ENCODE measurements at regions not wholly inside any gene's neighbourhood (a gene's known extent, or its start where the extent isn't known, plus 50 kb on each side); places are given as distances from the start of the nearest gene placed in this dataset.
"Not testable (repeated sequence)": the region's sequence is repeated elsewhere in the genome, so short reads cannot be mapped to it uniquely, and the experiment has no call there.

DNA sequence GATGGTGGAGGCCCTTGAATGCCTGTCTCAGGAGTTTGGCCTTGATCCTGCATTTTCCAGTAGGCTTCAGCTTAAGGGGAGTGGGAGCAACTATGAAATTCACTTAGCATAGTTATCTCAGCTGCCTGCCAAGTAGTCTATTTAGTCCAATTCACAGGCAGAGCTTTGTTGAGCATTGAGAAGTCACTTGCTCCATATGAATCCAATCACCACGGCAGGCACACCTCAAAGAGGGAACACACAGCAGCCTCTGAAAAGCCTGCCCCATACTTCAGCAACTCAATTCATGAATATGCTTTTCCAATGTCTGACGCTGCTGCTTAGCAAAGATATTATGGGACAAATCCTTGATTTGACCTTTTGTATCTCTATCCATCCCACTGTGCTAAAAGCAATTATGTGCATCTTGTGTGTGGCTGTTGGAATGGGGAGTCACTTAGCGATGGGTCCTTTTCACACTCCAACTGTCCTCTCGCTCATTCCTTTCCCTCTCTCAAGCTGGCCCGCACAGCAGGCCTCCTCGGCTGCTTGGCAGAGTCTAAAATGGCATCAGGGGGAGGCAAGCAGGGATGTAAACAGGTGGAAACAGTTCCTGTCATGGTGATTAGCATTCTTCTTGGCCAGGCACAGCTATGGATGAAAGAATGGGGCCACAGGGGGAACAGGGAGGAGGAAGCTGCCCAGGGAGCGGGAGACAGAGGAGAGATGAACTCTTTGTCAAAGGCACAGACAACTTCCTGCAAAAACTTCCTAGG, 56.0 kb upstream of the LRPPRC start:
- no peaks in the 10 kb centered on the region for H3K4me1 ChIP-seq (ENCODE audit: insufficient read depth, low read length)
- no peak overlapping the region for H3K4me3 ChIP-seq (ENCODE audit: low read depth in 1 of 2, low read length in 2 of 2)
- H3K27me3 ChIP-seq (ENCODE audit: control insufficient read depth in 1 of 2, insufficient read depth in 2 of 2, low read length in 2 of 2): no peaks in the 10 kb centered on the region
- no peaks in the 10 kb centered on the region for H3K36me3 ChIP-seq (ENCODE audit: insufficient read depth, low read length)
- no peaks in the 10 kb centered on the region for H3K9me3 ChIP-seq (ENCODE audit: low read length)
- no peak overlapping the region for H3K27ac ChIP-seq (ENCODE audit: low read depth, low read length)
- no peak overlapping the region for H3K9ac ChIP-seq (ENCODE audit: low read length)

DNA sequence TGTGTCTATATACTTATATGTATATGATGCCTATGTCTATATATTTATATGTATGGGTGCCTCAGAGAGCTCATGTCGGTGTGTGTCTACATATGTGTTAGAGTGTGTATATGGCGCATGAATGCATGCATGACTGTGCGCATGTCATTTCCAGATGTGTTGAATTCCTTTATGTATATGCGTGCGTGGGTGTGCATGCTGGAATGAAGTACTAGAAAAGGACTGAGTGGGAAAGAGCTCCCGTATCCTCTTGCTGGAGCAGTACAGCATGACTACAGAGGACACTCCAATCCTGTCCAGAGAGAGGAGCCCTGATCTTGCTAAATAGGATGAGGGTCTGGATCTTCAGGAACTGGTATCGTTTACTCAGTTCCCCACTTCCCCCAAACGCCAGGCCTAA, 56.8 kb upstream of the LRPPRC start:
- H3K9ac ChIP-seq (ENCODE audit: low read length): no peak overlapping the region
- no peaks in the 10 kb centered on the region for H3K27me3 ChIP-seq (ENCODE audit: control insufficient read depth in 1 of 2, insufficient read depth in 2 of 2, low read length in 2 of 2)
- H3K27ac ChIP-seq (ENCODE audit: low read depth, low read length): no peak overlapping the region
- H3K4me3 ChIP-seq (ENCODE audit: low read depth in 1 of 2, low read length in 2 of 2): no peak overlapping the region
- no peaks in the 10 kb centered on the region for H3K9me3 ChIP-seq (ENCODE audit: low read length)
- no peaks in the 10 kb centered on the region for H3K36me3 ChIP-seq (ENCODE audit: insufficient read depth, low read length)
- no peaks in the 10 kb centered on the region for H3K4me1 ChIP-seq (ENCODE audit: insufficient read depth, low read length)

DNA sequence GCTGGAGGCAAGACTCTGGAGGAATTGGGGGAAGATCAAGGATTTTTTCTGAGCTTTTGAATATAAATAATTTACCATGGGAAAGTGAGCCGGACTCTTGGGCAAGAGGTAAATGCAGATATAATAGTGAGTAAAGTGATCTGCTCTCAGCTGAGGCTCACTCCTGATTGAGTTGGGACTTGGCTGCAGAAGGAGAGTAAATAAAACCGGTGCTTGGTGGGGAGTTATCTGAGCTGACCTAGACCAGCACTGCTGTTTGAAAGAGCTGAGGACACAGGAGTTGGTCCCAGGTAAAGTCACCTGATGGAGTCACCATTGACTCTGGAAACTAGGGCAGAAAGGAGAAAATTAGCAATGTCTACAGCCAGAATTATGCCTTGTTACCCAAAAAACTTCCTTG, 57.3 kb upstream of the LRPPRC start:
- Histone ChIP-seq H3K36me3 (ENCODE audit: insufficient read depth, low read length) (no peaks in the 10 kb centered on the region), H3K4me1 (ENCODE audit: insufficient read depth, low read length) (no peaks in the 10 kb centered on the region), H3K9me3 (ENCODE audit: low read length) (no peaks in the 10 kb centered on the region), H3K27ac (ENCODE audit: low read depth, low read length) (no peak overlapping the region), H3K27me3 (ENCODE audit: control insufficient read depth in 1 of 2, insufficient read depth in 2 of 2, low read length in 2 of 2) (no peaks in the 10 kb centered on the region), H3K9ac (ENCODE audit: low read length) (no peak overlapping the region), H3K4me3 (ENCODE audit: low read depth in 1 of 2, low read length in 2 of 2) (no peak overlapping the region)

DNA sequence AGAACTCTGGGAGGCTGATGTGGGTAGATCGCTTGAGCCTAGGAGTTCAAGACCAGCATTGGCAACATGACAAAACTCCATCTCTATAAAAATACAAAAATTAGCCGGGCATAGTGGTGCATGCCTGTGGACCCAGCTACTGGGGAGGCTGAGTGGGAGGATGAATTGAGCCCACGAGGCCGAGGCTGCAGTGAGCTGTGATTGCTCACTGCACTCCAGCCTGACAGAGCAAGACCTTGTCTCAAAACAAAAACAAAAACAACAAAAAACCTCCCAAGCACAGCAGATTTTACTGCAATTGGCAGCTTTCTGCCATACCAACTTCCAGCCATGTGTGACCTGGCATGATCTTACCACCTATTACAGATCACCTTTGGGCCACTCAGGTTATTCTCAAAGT, 57.7 kb upstream of the LRPPRC start:
- H3K27ac ChIP-seq (ENCODE audit: low read depth, low read length): no peak overlapping the region
- H3K36me3 ChIP-seq (ENCODE audit: insufficient read depth, low read length): no peaks in the 10 kb centered on the region
- H3K9me3 ChIP-seq (ENCODE audit: low read length): no peaks in the 10 kb centered on the region
- no peak overlapping the region for H3K4me3 ChIP-seq (ENCODE audit: low read depth in 1 of 2, low read length in 2 of 2)
- no peak overlapping the region for H3K9ac ChIP-seq (ENCODE audit: low read length)
- no peaks in the 10 kb centered on the region for H3K27me3 ChIP-seq (ENCODE audit: control insufficient read depth in 1 of 2, insufficient read depth in 2 of 2, low read length in 2 of 2)
- no peaks in the 10 kb centered on the region for H3K4me1 ChIP-seq (ENCODE audit: insufficient read depth, low read length)

DNA sequence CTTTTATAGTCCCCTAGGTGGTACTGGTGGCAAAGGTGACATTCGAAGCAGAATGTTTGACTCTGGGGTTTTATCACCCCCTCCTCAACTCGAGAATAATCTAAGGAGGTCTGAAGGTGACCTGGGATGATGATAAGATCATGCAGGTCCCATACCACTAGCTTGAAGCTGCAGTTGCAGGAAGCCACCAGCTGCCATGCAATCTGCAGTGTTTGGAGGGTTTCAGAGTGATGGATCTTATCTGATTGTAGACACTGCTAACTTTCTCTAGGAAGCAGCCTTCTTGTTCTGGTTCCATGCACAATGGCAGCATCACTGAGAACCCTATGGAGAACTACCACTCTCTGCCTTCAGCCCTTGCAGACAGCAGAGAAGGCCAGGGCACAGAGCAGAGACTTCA, 59.4 kb upstream of the LRPPRC start:
- no peaks in the 10 kb centered on the region for H3K27me3 ChIP-seq (ENCODE audit: control insufficient read depth in 1 of 2, insufficient read depth in 2 of 2, low read length in 2 of 2)
- H3K9ac ChIP-seq (ENCODE audit: low read length): no peak overlapping the region
- no peaks in the 10 kb centered on the region for H3K36me3 ChIP-seq (ENCODE audit: insufficient read depth, low read length)
- no peaks in the 10 kb centered on the region for H3K4me1 ChIP-seq (ENCODE audit: insufficient read depth, low read length)
- no peak overlapping the region for H3K27ac ChIP-seq (ENCODE audit: low read depth, low read length)
- H3K4me3 ChIP-seq (ENCODE audit: low read depth in 1 of 2, low read length in 2 of 2): no peak overlapping the region
- H3K9me3 ChIP-seq (ENCODE audit: low read length): no peaks in the 10 kb centered on the region

DNA sequence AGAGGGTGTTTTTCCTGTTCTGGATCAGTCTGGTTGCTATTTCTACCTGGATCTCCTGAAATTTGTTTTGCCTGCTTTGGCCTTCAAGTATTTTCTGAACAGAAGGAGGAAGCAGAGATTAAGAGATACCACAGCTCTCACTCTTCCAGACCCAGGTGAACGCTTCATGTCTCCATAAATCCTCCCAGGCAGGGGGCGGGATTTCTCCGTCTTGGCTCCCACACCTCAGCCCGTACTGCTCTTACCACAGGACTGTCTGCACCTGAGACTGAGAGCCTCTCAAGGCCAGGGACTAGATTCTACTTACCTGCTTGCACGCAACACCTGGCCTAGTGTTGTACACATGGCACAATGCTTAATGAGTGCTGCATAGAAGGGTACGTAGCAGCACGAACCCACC, 59.9 kb upstream of the LRPPRC start:
- H3K4me3 ChIP-seq (ENCODE audit: low read depth in 1 of 2, low read length in 2 of 2): no peak overlapping the region
- H3K36me3 ChIP-seq (ENCODE audit: insufficient read depth, low read length): no peaks in the 10 kb centered on the region
- H3K4me1 ChIP-seq (ENCODE audit: insufficient read depth, low read length): no peaks in the 10 kb centered on the region
- no peak overlapping the region for H3K9ac ChIP-seq (ENCODE audit: low read length)
- H3K27me3 ChIP-seq (ENCODE audit: control insufficient read depth in 1 of 2, insufficient read depth in 2 of 2, low read length in 2 of 2): no peaks in the 10 kb centered on the region
- no peaks in the 10 kb centered on the region for H3K9me3 ChIP-seq (ENCODE audit: low read length)
- H3K27ac ChIP-seq (ENCODE audit: low read depth, low read length): no peak overlapping the region

DNA sequence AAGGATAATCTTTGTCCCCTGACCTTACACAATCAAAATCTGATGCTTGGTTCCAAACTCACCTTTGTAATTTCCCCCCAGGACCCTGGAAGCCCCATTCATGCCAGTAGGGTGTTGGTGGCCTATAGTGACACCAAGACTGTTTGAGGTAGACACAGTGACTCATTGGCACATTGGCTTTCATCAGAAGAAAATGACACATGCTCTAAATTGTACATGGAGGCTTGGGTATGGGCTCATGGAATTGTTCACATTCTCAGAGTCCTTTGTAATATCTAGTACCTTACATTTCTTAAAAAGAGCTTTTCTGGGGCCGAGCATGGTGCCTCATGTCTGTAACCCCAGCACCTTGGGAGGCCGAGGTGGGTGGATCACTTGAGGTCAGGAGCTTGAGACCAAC, 61.2 kb upstream of the LRPPRC start:
- Histone ChIP-seq H3K27ac (ENCODE audit: low read depth, low read length) (no peak overlapping the region), H3K4me1 (ENCODE audit: insufficient read depth, low read length) (no peaks in the 10 kb centered on the region), H3K9ac (ENCODE audit: low read length) (no peak overlapping the region), H3K36me3 (ENCODE audit: insufficient read depth, low read length) (no peaks in the 10 kb centered on the region), H3K27me3 (ENCODE audit: control insufficient read depth in 1 of 2, insufficient read depth in 2 of 2, low read length in 2 of 2) (no peaks in the 10 kb centered on the region), H3K4me3 (ENCODE audit: low read depth in 1 of 2, low read length in 2 of 2) (no peak overlapping the region), H3K9me3 (ENCODE audit: low read length) (no peaks in the 10 kb centered on the region)

DNA sequence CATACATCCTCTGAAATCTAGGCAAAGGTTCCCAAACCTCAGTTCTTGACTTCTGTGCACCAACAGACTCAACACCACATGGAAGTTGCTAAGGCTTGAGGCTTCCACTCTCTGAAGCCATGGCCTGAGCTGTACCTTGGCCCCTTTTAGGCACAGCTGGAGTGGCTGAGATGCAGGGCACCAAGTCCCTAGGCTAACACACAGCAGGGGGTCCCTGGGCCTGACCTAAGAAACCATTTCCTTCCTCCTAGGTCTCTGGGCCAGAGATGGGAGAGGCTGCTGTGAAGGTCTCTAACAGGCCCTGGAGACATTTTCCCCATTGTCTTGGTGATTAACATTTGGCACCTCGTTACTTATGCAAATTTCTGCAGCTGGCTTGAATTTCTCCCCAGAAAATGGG, 64.5 kb upstream of the LRPPRC start:
- H3K27me3 ChIP-seq (ENCODE audit: control insufficient read depth in 1 of 2, insufficient read depth in 2 of 2, low read length in 2 of 2); H3K9me3 ChIP-seq (ENCODE audit: low read length); H3K36me3 ChIP-seq (ENCODE audit: insufficient read depth, low read length): not testable (repeated sequence)

DNA sequence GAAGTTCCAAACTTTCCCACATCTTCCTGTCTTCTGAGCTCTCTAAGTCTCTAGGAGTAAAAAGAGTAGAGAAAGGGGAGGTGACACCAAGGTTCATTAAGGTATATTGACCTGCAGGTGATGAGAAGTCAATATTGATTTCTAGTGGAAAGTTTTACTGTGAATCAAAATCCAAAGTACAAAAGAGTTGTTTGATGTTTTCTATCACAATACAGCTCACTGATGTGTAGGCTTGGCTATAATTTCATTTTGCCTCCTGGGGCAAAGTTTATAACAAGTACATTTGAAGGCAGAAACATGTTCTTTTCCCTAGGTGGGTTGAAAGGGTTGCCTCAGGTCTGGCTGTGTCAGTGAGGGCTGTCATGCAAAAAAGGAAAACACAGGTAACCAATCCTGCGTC, 65.2 kb upstream of the LRPPRC start:
- no peaks in the 10 kb centered on the region for H3K27me3 ChIP-seq (ENCODE audit: control insufficient read depth in 1 of 2, insufficient read depth in 2 of 2, low read length in 2 of 2)
- no peak overlapping the region for H3K27ac ChIP-seq (ENCODE audit: low read depth, low read length)
- H3K4me1 ChIP-seq (ENCODE audit: insufficient read depth, low read length): no peaks in the 10 kb centered on the region
- no peak overlapping the region for H3K9ac ChIP-seq (ENCODE audit: low read length)
- H3K9me3 ChIP-seq (ENCODE audit: low read length): no peaks in the 10 kb centered on the region
- no peaks in the 10 kb centered on the region for H3K36me3 ChIP-seq (ENCODE audit: insufficient read depth, low read length)
- no peak overlapping the region for H3K4me3 ChIP-seq (ENCODE audit: low read depth in 1 of 2, low read length in 2 of 2)

More for the DNA sequence above, 64.5 kb upstream of the LRPPRC start:
- H3K4me3 ChIP-seq (ENCODE audit: low read depth in 1 of 2, low read length in 2 of 2); H3K4me1 ChIP-seq (ENCODE audit: insufficient read depth, low read length); H3K9ac ChIP-seq (ENCODE audit: low read length); H3K27ac ChIP-seq (ENCODE audit: low read depth, low read length): not testable (repeated sequence)

DNA sequence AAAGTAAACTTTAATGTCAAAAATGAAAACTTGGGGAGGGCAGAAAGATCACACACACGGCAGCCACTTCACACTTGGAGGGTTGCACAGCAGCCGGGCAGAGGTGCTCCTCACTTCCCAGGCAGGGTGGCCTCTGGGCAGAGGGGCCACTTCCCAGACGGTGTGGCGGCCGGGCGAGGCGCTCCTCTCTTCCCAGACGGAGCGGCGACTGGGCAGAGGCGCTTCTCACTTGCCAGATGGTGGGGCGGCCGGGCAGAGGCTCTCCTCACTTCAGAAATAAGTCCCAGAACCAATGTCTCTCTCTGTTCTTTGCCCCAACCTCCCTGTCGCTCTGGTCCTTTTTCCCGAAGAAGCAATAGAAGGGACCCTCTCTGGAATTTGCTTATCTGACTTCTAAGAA, 65.7 kb upstream of the LRPPRC start:
- no peaks in the 10 kb centered on the region for H3K27me3 ChIP-seq (ENCODE audit: control insufficient read depth in 1 of 2, insufficient read depth in 2 of 2, low read length in 2 of 2)
- H3K4me3 ChIP-seq (ENCODE audit: low read depth in 1 of 2, low read length in 2 of 2): no peak overlapping the region
- no peak overlapping the region for H3K9ac ChIP-seq (ENCODE audit: low read length)
- no peaks in the 10 kb centered on the region for H3K9me3 ChIP-seq (ENCODE audit: low read length)
- no peaks in the 10 kb centered on the region for H3K36me3 ChIP-seq (ENCODE audit: insufficient read depth, low read length)
- no peaks in the 10 kb centered on the region for H3K4me1 ChIP-seq (ENCODE audit: insufficient read depth, low read length)
- no peak overlapping the region for H3K27ac ChIP-seq (ENCODE audit: low read depth, low read length)

DNA sequence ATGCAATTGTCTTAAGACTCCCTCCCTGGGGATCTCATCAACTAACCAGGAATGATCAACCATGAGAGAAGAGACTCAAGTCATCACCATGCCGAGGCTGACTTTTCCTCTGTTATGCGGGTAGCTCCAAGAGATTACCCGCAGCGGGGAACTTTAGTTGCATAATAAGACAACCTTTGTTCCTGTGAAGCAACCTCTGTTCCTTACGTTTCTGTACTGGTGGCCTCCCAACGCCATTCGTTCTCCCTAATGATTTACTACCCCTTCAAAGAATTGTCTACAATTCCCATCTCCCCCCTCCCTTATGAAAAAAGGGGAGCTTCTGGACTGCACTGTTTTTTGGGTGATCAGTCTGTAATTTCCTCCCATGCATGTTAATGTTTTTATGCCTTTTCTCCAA, 66.1 kb upstream of the LRPPRC start:
- Histone ChIP-seq H3K27ac (ENCODE audit: low read depth, low read length) (no peak overlapping the region), H3K9ac (ENCODE audit: low read length) (no peak overlapping the region), H3K4me3 (ENCODE audit: low read depth in 1 of 2, low read length in 2 of 2) (no peak overlapping the region), H3K9me3 (ENCODE audit: low read length) (no peaks in the 10 kb centered on the region), H3K36me3 (ENCODE audit: insufficient read depth, low read length) (no peaks in the 10 kb centered on the region), H3K4me1 (ENCODE audit: insufficient read depth, low read length) (no peaks in the 10 kb centered on the region), H3K27me3 (ENCODE audit: control insufficient read depth in 1 of 2, insufficient read depth in 2 of 2, low read length in 2 of 2) (no peaks in the 10 kb centered on the region)

DNA sequence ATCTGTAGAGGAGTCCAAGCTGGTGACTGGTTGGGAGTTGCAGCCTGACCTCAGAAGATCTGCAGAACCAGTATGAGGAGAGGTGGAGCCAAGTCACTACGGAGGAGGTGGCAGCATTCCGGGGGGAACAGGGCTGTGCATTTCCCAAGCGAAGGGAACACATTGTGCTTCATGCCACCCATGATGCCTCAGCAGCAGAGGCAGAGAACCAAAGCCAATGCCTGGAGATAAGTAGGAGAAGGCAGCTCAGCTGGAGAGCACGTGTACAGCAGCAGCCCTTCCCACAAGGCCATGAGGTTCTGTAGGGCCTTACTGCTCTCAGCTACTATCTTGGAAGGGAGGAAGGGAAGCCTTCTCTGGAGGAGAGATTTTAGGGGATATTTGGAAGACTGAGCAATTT, 67.2 kb upstream of the LRPPRC start:
- Histone ChIP-seq H3K4me1 (ENCODE audit: insufficient read depth, low read length) (no peaks in the 10 kb centered on the region), H3K9ac (ENCODE audit: low read length) (no peak overlapping the region), H3K36me3 (ENCODE audit: insufficient read depth, low read length) (no peaks in the 10 kb centered on the region), H3K4me3 (ENCODE audit: low read depth in 1 of 2, low read length in 2 of 2) (no peak overlapping the region), H3K27me3 (ENCODE audit: control insufficient read depth in 1 of 2, insufficient read depth in 2 of 2, low read length in 2 of 2) (no peaks in the 10 kb centered on the region), H3K9me3 (ENCODE audit: low read length) (no peaks in the 10 kb centered on the region), H3K27ac (ENCODE audit: low read depth, low read length) (no peak overlapping the region)
